Chondrocyte (in vitro differentiated cells): ENCODE measurements at regions not wholly inside any gene's neighbourhood (a gene's known extent, or its start where the extent isn't known, plus 50 kb on each side); places are given as distances from the start of the nearest gene placed in this dataset.

Experiments
- DNase-seq: peaks from one replicate; pipeline ENCODE4 v3.0.0; 2021; ENCODE audit warnings: mixed read lengths, low spot score
- H3K27ac Mint-ChIP-seq: one replicate; pipeline ENCODE4 v1.8.0; 2021; ENCODE audit warnings: mild to moderate bottlenecking, moderate library complexity, mixed read lengths; ENCODE audit not compliant: unreplicated experiment
- H3K27me3 Mint-ChIP-seq: 2 replicates; pipeline ENCODE4 v1.8.0; 2021; ENCODE audit warnings: low read depth, mixed read lengths
- H3K36me3 Mint-ChIP-seq: 2 replicates; pipeline ENCODE4 v1.8.0; 2021; ENCODE audit warnings: low read depth, mixed read lengths
- H3K4me1 Mint-ChIP-seq: 2 replicates; pipeline ENCODE4 v1.8.0; 2021; ENCODE audit warnings: low read depth, mild to moderate bottlenecking, mixed read lengths
- H3K4me3 Mint-ChIP-seq: one replicate; pipeline ENCODE4 v1.8.0; 2021; ENCODE audit warnings: mild to moderate bottlenecking, moderate library complexity, mixed read lengths; ENCODE audit not compliant: unreplicated experiment
- H3K9me3 Mint-ChIP-seq: 2 replicates; pipeline ENCODE4 v1.8.0; 2021; ENCODE audit warnings: low read depth, mixed read lengths
- CTCF ChIP-seq: fragments of 200-600 bp; sonication (generic); IDR thresholded peaks from 2 replicates; pipeline ENCODE4 v1.5.0; 2021; ENCODE audit warnings: antibody characterized with exemption, mild to moderate bottlenecking, moderate library complexity

GRCh38 chr9:86515221-86515620, 161.0 kb upstream of the TUT7 start:
- Mint-ChIP-seq H3K4me3 (no peak overlapping the region), H3K36me3 (no peaks in the 10 kb centered on the region), H3K27me3 (no peaks in the 10 kb centered on the region), H3K9me3 (no peaks in the 10 kb centered on the region), H3K4me1 (peaks cover 26% of the 10 kb centered on the region), H3K27ac (no peak overlapping the region)
- no peak for DNase-seq
- no peak for TF ChIP-seq CTCF

DNA sequence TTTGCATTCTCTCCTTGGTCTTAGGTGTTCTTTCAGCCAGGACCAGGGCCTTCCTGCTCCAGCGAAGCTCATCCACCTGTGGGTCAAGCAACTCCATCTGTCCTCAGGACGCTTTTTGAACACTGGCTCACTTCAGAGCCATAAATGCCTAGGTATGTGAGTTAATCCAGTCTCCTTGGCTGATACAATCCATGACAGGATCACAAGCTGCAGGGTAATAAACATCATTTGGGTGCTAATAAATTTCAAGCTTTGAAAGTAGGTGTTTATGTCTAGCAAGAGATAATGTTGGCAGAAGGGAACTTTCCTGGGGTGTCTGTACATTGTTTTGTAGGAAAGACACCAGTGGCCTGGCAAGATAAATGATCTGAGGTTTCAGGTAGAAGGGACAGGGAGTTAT, 159.2 kb upstream of the TUT7 start:
- Mint-ChIP-seq H3K36me3 (no peaks in the 10 kb centered on the region), H3K4me3 (no peak overlapping the region), H3K9me3 (no peaks in the 10 kb centered on the region), H3K4me1 (peaks cover 12% of the 10 kb centered on the region), H3K27me3 (no peaks in the 10 kb centered on the region), H3K27ac (no peak overlapping the region)
- TF ChIP-seq CTCF, result no peak
- no peak for DNase-seq

- Mint-ChIP-seq H3K9me3 (no peaks in the 10 kb centered on the region), H3K27me3 (no peaks in the 10 kb centered on the region), H3K4me1 (peaks cover 12% of the 10 kb centered on the region), H3K27ac (no peak overlapping the region), H3K36me3 (no peaks in the 10 kb centered on the region), H3K4me3 (no peak overlapping the region)
- no peak for DNase-seq
- TF ChIP-seq CTCF, result no peak
Observed at GRCh38 chr9:86512929-86513328, 158.7 kb upstream of the TUT7 start.

DNA sequence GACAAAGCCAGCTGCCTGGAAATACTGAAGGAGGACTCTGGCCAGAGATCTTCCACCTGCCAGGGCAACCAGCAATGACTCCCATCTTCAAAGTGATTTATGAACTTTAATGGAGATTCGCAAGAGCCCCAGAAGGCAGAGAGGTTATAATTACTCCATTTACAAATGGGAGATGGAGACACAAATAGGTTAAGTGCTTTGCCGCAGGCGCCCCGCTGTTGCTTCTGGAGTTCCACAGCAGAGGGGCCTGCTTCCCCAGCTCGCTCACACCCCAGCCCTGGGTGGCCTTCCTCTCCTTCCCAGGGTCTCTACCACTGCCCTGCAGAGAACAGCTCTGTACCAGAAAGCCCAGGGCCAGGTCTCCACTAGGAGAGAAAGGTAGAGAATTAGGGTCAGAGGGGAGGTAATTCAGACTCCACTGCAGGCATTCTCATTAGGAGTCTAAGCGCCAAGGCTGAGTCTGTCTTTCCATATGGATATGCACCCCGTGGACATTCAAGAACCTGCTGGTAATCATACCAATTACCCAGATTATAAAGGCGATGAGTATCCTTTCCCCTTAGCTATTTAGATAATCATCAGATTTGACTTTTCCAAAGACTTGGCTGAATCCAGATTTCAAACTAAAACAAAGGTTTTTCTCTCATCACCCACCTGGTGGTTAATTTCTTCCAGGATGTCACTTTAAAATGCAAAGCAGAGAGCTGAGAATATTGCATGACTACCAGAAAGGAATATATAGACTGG, 157.6 kb upstream of the TUT7 start:
- Mint-ChIP-seq H3K4me1 (peaks cover 12% of the 10 kb centered on the region), H3K27me3 (no peaks in the 10 kb centered on the region), H3K9me3 (no peaks in the 10 kb centered on the region), H3K4me3 (no peak overlapping the region), H3K36me3 (no peaks in the 10 kb centered on the region), H3K27ac (no peak overlapping the region)
- no peak for DNase-seq
- no peak for TF ChIP-seq CTCF

DNA sequence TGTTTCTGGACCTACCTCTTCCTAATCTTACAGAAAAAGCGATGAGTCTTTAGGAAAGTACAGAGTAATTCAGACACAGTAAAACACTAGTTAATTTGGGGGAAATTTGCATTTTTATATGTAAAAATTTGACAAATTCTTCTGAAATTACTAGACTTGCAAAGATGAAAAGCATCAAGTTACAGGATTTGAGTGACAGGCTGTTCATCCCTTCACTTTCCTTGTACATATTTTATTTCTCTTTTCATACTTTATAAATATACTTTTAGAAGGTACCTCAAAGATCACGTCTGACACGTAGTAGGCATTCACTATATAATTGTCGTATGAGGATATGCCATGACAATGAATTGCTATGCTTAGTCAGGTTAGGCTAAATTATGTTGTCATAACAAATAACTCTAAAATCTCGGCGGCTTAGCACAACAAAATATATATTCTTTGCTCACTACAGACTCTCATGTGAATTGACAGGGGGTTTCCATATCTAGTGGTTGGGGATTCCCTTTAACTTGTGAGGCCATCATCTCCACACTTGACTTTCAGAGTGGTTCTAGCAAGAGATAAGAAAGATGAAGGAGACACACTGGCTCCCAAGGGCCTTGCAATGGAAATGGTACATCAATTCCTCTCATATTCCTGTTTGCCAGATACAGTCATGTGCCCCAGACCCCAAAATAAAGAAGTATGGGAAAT, 154.1 kb upstream of the TUT7 start:
- no peaks in the 10 kb centered on the region for H3K9me3 Mint-ChIP-seq
- H3K4me1 Mint-ChIP-seq, result peaks cover 9% of the 10 kb centered on the region
- no peak for TF ChIP-seq CTCF
- no peak for DNase-seq
- H3K27me3 Mint-ChIP-seq, result no peaks in the 10 kb centered on the region
- H3K36me3 Mint-ChIP-seq, result no peaks in the 10 kb centered on the region
- no peak overlapping the region for H3K4me3 Mint-ChIP-seq
- no peak overlapping the region for H3K27ac Mint-ChIP-seq
